Fibroblast of lung (primary cell): ENCODE measurements at regions not wholly inside any gene's neighbourhood (a gene's known extent, or its start where the extent isn't known, plus 50 kb on each side); places are given as distances from the start of the nearest gene placed in this dataset.

Experiments used
- DNase-seq, 2 donors: peaks; one replicate each; pipeline versions ENCODE4 v3.0.0 to v3.0.0-alpha.2; 2010; ENCODE audit warnings: low read depth in 2 of 2
- H2AFZ ChIP-seq: 2 replicates; pipeline ENCODE4 v1.5.1; 2012; ENCODE audit warnings: low read length, control low read depth, inconsistent platforms
- H3K27ac ChIP-seq: 2 replicates; pipeline ENCODE4 v1.5.1; 2011; ENCODE audit warnings: low read length, control low read depth; ENCODE audit not compliant: insufficient read depth
- H3K27me3 ChIP-seq: 2 replicates; pipeline ENCODE4 v1.5.1; 2011; ENCODE audit warnings: mild to moderate bottlenecking, low read length; ENCODE audit not compliant: control insufficient read depth, insufficient read depth
- H3K36me3 ChIP-seq: 2 replicates; pipeline ENCODE4 v1.5.1; 2011; ENCODE audit warnings: low read length; ENCODE audit not compliant: control insufficient read depth, insufficient read depth
- H3K4me1 ChIP-seq: 2 replicates; pipeline ENCODE4 v1.5.1; 2011; ENCODE audit warnings: low read length; ENCODE audit not compliant: control insufficient read depth, insufficient read depth; ENCODE audit errors: extremely low read depth
- H3K4me2 ChIP-seq: 2 replicates; pipeline ENCODE4 v1.5.1; 2011; ENCODE audit warnings: low read length, control low read depth; ENCODE audit not compliant: insufficient read depth; ENCODE audit errors: extremely low read depth
- H3K4me3 ChIP-seq, 4 experiments: fragments of 200-600 bp in 1 of 4; sonication (generic) in 1 of 4; replicated peaks in 1 of 4; 2 replicates each; pipeline ENCODE4 v1.5.1; 2011 to 2016; ENCODE audit warnings: low read length in 4 of 4, low read depth in 3 of 4, mild to moderate bottlenecking in 3 of 4, control low read depth in 2 of 4, inconsistent platforms in 1 of 4, mixed read lengths in 1 of 4; ENCODE audit not compliant: insufficient read depth in 1 of 4; ENCODE audit errors: control extremely low read depth in 1 of 4
- H3K79me2 ChIP-seq: 2 replicates; pipeline ENCODE4 v1.5.1; 2012; ENCODE audit warnings: mild to moderate bottlenecking, low read length, inconsistent platforms; ENCODE audit not compliant: control insufficient read depth, insufficient read depth
- H3K9ac ChIP-seq: 2 replicates; pipeline ENCODE4 v1.5.1; 2011; ENCODE audit warnings: mild to moderate bottlenecking, low read length, control low read depth; ENCODE audit not compliant: insufficient read depth
- H3K9me3 ChIP-seq: 2 replicates; pipeline ENCODE4 v1.5.1; 2012; ENCODE audit warnings: low read depth, low read length; ENCODE audit not compliant: control insufficient read depth, insufficient read depth
- H4K20me1 ChIP-seq: 2 replicates; pipeline ENCODE4 v1.5.1; 2011; ENCODE audit warnings: low read length; ENCODE audit not compliant: control insufficient read depth, insufficient read depth; ENCODE audit errors: extremely low read depth
- EZH2 ChIP-seq: IDR thresholded peaks from 2 replicates; pipeline ENCODE4 v1.5.1; 2012; ENCODE audit warnings: low read length, control low read depth, mild to moderate bottlenecking; ENCODE audit errors: missing control alignments
- TF ChIP-seq, protein P1 (sequence below), 2 donors: IDR thresholded peaks in 1 of 2; conservative IDR thresholded peaks in 1 of 2; 1 replicate in 1 of 2; 2 replicates in 1 of 2; pipeline ENCODE4 v1.5.1; 2011 to 2012; ENCODE audit warnings: low read length in 2 of 2, control low read depth in 1 of 2, inconsistent platforms in 1 of 2, low read depth in 1 of 2, mild to moderate bottlenecking in 1 of 2

DNA sequence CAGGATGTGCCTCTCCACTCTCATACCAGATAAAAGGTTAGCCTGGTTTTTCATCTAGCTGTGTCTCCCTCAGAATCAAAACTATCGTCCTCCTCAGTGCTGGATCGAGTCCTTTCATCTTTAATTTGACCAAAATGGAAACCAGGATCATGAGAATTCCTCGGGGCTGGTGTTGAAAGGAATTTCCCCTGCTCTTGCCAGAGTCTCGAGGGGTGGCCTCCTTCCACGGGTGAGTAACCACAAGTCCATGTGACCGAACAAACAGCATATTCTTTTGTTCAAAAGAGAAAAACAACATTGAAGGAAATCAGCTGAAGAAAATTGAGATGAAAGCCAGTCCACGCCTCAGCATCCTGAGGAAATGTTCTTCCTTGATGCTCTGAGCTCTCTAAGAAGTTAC is 165.9 kb upstream of the CDYL start:
- H2AFZ ChIP-seq = no peak overlapping the region
- H3K79me2 ChIP-seq = no peaks in the 10 kb centered on the region
- H3K4me2 ChIP-seq = peak overlapping the region; percentile 8

DNA sequence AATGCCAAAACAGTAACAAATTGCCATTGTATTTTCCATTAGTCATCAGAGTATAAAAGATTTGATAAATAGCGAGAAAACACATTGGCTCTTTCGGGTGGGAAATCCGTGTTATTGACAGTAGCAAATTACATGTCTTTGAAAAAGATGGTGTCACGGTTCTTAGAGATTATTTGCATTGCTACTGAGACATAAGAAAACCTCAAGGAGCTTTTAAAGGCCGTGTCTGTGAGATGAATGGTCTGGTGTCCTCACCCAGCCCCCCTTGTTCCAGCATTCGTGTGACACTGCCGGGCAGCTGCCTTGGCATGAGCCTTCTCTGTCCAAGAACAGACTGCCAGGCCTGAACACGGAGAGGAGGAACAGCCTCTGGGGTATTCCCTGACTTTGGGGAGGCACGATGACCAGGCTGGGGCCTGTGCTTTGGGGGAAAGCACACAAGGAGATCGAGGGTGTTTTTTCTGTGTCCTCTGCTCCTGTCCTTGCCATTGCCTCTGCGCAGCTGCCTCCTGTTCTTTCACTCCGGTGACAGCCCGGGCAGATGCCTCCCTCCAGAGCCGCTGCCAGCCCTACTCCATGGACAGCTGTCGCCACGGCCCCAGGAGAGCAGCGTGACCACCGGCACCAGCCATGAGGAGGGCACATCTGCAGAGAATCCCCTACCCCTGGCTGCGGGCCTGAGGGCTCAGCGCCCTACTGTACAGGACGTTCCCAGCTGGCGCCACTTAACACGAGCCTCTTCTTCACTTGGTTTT is 167.7 kb upstream of the CDYL start:
- Histone ChIP-seq H3K79me2 (no peaks in the 10 kb centered on the region), H3K4me1 (peaks cover 10% of the 10 kb centered on the region), H3K4me3 (no peak overlapping the region), H4K20me1 (no peaks in the 10 kb centered on the region), H3K9me3 (no peaks in the 10 kb centered on the region), H3K9ac (no peak overlapping the region), H2AFZ (no peak overlapping the region), H3K27me3 (no peaks in the 10 kb centered on the region), H3K27ac (no peak overlapping the region), H3K36me3 (no peaks in the 10 kb centered on the region), H3K4me2 (no peak overlapping the region)
- TF ChIP-seq EZH2 = no peak
- TF ChIP-seq, protein P1, sequence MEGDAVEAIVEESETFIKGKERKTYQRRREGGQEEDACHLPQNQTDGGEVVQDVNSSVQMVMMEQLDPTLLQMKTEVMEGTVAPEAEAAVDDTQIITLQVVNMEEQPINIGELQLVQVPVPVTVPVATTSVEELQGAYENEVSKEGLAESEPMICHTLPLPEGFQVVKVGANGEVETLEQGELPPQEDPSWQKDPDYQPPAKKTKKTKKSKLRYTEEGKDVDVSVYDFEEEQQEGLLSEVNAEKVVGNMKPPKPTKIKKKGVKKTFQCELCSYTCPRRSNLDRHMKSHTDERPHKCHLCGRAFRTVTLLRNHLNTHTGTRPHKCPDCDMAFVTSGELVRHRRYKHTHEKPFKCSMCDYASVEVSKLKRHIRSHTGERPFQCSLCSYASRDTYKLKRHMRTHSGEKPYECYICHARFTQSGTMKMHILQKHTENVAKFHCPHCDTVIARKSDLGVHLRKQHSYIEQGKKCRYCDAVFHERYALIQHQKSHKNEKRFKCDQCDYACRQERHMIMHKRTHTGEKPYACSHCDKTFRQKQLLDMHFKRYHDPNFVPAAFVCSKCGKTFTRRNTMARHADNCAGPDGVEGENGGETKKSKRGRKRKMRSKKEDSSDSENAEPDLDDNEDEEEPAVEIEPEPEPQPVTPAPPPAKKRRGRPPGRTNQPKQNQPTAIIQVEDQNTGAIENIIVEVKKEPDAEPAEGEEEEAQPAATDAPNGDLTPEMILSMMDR (conservative IDR thresholded peaks at IDR 0.05 in 1 of 2, IDR thresholded peaks at IDR 0.05 in 1 of 2; ENCODE audit: low read depth in 1 of 2, low read length in 2 of 2) = no peak
- peak in 1 of 2 donors; percentile 43 for DNase-seq

More for the DNA sequence above, 165.9 kb upstream of the CDYL start:
- no peak overlapping the region for H3K9ac ChIP-seq
- H3K4me1 ChIP-seq = peaks cover 10% of the 10 kb centered on the region
- H3K9me3 ChIP-seq = no peaks in the 10 kb centered on the region
- H3K27me3 ChIP-seq = no peaks in the 10 kb centered on the region
- TF ChIP-seq, protein P1 (conservative IDR thresholded peaks at IDR 0.05 in 1 of 2, IDR thresholded peaks at IDR 0.05 in 1 of 2; ENCODE audit: low read depth in 1 of 2, low read length in 2 of 2) = no peak
- no peak for TF ChIP-seq EZH2
- H4K20me1 ChIP-seq = no peaks in the 10 kb centered on the region
- H3K27ac ChIP-seq = no peak overlapping the region
- H3K4me3 ChIP-seq = no peak overlapping the region
- no peaks in the 10 kb centered on the region for H3K36me3 ChIP-seq
- peak; percentile 70 to 90 for DNase-seq

DNA sequence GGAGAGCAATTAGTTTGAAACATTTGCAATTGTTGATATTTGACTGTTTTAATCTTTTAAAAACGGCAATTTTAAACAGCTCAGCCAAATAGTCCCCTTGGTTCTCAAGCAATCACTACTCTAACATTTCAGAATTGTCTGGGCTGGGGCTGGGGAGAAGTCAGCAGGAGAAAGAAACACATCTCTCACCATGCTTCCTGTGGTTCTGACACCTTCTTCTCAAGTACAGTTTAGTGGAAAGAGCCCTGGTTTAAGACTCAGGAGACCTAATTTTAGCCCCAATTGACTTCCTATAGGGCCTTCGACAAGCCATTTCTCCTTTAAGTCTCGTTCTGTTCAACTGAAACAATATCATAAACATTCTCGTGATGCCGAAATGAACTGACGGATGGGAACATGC is 168.4 kb upstream of the CDYL start:
- H3K27ac ChIP-seq = no peak overlapping the region
- H3K79me2 ChIP-seq = no peaks in the 10 kb centered on the region
- no peaks in the 10 kb centered on the region for H3K27me3 ChIP-seq
- no peak overlapping the region for H3K4me2 ChIP-seq
- H3K4me3 ChIP-seq = no peak overlapping the region
- TF ChIP-seq EZH2 = no peak
- TF ChIP-seq, protein P1 (conservative IDR thresholded peaks at IDR 0.05 in 1 of 2, IDR thresholded peaks at IDR 0.05 in 1 of 2; ENCODE audit: low read depth in 1 of 2, low read length in 2 of 2) = no peak
- H3K4me1 ChIP-seq = peaks cover 10% of the 10 kb centered on the region
- H2AFZ ChIP-seq = no peak overlapping the region
- no peak overlapping the region for H3K9ac ChIP-seq
- H3K9me3 ChIP-seq = no peaks in the 10 kb centered on the region
- DNase-seq = no peak
- H4K20me1 ChIP-seq = no peaks in the 10 kb centered on the region
- no peaks in the 10 kb centered on the region for H3K36me3 ChIP-seq
